Occipital lobe (tissue), 1 donor: ENCODE measurements at regions not wholly inside any gene's neighbourhood (a gene's known extent, or its start where the extent isn't known, plus 50 kb on each side); places are given as distances from the start of the nearest gene placed in this dataset.

Source experiments
- DNase-seq: peaks from one replicate; lab custom pipeline; 2025; lab: John Stamatoyannopoulos, UW

DNA sequence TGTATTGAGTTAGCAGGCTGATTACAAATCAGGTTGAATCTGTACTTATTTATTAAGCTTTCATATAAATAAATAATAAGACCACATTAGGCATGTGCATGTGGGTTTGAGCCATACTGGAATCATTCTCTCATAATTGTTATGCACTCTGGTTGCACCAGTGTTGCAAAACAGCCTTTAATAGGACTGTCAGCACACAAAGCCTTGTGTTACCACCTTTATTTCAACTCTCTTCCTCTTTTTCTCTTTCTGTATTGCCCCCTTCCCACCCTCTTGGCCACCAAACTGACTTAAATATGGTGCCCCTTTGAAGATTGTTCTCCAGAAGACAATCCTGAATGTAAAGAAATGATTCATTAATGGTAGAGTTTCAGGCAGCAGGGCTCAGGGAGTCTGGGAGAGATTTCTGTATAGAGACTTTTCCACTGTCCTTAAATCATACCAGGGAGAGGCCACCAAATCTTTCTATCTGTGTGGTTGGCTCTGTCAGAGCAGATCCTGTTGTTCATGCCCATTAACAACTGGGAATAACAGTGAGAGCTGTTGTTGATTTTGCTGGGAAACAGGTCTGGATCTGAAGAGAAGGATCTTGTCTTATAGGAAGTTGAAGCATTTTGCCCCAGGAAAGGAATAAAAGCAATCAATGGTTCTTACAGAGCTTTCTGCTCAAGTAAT lies 131.6 kb upstream of the SOX4 start:
- DNase-seq, result no peak

DNA sequence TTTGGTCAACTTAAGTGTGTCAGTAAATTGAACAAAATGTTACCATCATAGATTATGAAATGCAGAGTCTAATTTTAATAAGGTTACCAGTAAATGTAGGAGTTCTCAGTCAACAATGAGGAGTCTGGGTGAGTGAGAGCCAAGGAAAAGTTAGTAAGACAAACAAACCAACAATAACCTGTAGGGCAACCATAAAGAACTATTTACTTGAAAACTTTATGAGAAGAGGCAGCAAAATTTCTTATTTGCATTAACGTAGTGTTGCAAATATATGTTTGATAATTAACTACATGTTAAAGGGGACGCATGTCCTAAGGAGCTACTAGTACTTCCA lies 131.1 kb upstream of the SOX4 start:
- DNase-seq, result no peak

DNA sequence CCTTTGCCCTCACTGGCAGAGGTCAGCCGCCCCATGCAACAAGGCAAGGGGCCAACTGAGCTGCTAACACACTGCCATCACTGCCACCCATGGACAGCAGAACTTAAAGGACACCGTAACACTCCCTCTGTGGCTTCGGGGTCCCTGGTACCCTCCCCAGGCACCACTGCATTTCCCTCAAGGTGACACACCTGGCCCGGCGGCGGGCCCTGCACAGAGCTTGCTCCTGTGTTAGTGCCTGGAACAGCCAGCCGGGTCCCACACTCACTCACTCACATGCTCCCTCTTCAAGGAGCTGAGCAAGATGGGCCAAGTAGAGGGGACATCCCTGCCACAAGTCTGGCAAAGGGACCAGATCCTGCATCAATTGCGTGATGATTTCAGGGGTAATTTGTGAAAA lies 126.5 kb upstream of the SOX4 start:
- no peak for DNase-seq

DNA sequence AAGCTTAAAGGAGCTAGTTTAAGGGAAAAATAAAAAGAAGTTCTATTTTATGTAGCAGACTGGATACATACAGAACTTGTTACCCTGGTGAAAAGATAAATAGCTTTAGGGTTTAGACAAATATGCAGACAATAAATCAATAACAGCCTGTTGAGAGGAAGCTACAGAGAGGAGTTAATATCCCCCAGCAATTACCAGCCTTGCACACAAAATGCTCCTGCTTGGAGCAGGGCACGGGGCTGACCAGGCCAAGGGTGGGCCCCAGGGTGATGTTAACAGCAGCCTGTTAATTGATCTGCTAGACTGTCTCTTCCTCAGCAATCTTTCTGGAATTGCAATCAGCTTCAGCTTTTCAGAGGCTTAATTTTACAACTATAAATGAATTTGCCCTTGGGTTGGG lies 125.1 kb upstream of the SOX4 start:
- no peak for DNase-seq

DNA sequence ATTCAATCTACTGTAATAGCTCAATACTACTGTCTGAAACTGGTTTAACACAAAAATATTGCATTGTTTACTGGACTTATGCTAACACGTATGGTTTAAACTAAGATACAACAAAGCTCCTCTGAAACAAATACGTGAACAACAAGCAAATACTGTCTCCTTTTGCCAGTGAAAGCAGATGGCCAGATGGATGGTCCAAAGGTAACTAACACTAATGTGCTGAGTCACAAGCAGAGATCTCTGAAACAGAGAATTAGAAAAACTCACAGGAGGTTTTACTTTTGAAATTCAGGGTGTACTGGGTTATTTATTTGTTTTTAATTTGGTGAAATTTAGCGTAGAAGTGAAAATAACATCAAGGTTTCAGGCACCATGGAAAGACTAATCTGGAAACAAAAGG lies 124.3 kb upstream of the SOX4 start:
- no peak for DNase-seq

DNA sequence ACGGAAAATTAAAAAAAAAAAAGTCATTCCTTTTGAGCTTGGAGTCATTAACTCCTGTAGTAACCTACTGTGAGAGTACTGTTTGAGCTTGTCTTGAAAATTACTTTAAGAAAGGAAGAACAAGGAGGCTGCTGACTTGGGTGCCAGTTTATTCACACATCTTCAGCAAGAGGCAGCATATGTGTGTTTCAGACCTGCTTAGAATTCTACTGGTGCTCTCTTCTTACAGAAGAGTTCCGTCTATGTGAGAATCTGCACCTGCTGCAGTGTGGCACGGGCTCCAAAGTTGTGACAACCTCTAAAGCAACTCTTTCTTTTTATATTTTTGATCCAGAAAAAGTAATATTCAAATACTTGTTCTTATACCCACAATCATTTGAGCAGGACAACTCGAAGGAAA lies 117.4 kb upstream of the SOX4 start:
- no peak for DNase-seq

DNA sequence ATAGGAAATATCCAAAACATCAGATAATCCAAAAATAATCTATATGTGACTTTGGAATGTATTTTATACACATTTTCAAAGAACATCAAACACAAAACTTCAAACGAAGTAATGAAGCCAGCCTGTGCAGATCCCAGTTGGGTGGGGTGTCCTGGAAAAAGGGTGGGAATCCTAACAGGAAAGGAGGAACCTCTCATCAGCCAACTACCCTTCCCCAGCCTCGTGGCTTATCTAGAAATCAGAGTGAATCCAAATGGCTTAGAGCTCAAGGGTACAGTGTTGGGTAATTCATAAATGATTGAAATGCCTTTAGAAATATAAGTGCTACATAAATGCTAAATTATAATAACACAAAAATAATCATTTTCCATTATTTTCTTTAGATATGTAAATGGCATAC lies 115.1 kb upstream of the SOX4 start:
- DNase-seq, result no peak

DNA sequence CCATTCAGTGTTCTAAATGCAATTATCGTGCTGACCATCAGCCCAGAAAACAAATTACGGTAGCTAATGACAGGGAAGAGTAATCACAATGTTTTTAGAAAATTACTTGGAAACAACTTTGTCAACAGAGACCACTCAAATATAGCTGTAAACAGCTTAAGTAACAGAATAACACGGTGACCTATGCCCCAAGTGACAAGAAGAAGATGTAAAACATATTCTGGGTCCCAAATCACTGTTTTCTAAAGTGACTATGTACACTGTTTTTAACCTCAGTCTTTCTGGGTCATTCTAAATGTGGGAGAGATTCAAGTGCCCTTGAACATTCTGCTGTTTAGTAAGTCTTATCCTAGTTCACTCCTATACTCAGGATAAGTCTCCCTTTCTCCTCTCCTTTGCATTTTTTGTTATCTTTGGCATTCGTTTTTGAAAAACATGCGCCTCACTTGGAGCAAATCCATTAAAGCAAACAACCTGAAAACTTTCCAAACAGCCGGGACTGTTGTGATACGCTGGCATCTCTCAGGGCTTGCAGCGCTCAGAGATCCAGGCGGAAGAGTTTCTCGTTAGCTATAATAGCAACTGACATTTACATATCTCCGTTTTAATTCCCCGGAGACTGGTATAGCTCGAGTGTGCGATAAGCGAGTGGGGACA lies 114.5 kb upstream of the SOX4 start:
- DNase-seq, result no peak

DNA sequence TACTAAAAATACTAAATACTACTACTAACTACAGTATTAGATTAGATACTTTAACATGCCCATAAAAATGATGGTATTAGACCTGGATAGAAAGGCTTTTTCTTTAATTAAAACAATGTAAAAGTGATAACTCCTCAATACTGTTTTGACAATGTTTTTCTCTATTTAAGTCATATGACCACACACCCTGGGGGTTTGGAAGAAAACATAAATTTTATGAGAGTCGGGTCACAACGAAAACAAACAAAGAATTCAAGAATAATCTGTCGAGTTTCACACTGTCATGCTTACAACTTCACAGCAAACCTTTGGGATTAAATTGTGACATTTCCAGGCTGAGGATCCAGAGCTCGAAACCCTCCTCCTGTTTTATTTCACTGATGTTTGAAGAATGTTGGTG lies 107.4 kb upstream of the SOX4 start:
- no peak for DNase-seq

DNA sequence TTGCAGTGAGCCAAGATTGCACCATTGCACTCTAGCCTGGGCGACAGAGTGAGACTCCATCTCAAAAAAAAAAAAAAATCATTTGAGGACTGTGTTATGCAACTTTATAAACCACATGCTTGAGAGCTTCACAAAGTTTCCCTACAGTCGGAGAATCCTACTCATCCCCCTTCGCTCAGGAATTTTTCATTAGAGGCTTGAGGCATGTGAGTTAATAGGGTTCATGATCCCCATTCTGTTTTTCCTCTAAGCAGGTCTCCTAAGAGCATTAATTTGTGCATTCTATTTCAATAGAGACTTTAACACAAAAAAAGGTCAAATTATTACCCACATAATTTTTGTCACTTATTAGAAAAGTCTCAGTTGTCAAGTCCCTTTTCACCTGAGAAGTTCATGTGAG lies 103.7 kb upstream of the SOX4 start:
- DNase-seq, result no peak

DNA sequence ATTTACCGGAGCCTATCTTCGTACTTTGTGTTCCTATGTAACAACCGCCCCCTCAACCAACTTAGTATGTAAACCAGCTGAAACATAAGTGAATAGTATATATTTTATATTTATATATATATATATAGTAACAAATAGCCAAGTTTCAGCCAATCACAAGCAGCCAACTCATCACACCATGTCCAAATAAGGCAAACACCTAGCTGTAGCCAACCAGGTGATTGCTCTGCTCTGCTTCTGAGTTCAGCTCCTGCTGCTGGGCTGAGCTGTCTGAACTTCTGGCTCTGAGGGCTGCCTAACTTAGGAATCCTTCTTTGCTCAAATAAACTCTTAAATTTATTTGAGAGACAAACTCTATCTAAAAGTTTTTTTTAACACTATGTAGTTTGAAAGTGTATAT lies 101.6 kb upstream of the SOX4 start:
- DNase-seq, result no peak

DNA sequence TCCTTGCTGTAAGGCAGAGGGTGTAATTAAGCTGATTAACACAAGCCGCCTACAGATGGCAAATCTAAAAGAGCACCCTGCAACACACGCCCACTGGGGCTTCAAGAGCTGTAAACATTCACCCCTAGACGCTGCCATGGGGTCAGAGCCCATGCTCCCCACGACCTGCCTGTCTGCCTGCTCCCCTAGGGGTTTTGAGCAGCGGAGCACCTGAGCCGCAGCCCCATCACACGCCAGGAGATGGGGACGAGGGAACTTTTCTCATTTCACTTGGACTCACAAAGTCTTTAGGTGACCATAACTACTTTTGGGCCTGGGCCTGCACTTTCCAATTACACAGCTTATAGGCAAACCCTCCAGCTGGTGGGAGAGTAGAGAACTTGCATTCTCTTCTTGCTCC lies 99.0 kb upstream of the SOX4 start:
- DNase-seq, result no peak

DNA sequence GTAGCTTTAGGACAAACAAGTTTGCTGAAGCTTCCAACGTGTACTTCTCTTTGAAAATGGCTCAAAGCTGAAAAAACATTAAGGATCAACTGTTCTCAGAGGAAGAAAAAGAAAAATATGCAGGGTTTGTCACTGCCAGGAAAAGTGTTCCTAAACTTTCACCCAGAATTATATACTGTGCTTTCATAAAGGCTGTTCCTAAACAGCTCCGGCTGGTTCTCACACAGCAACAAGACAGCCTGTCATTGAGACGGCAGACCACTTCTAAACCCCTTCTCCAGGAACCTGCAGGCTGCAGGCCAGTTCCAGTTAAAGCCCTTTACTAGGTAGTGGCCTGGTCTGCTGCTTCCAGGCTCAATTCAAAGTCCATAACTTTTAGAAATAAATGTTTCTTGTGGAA lies 97.4 kb upstream of the SOX4 start:
- no peak for DNase-seq

DNA sequence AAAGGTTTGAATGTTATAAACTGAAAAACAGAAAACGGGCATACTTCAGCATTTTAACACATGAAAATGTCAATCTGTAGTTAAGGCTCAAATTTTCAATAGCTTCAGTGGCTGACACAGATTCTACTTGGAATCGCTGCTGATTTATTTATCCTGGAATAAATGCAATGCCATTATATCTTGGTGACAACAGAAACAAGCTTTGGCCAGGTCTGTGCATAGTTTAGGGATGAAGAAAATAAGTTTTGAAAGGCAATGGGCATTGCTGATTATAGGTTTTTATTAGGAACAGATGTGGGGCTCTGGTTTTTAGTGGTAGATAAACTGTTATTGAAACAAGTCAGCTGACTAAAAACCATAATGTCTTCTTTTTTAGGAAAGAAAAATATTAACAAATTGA lies 96.8 kb upstream of the SOX4 start:
- no peak for DNase-seq

DNA sequence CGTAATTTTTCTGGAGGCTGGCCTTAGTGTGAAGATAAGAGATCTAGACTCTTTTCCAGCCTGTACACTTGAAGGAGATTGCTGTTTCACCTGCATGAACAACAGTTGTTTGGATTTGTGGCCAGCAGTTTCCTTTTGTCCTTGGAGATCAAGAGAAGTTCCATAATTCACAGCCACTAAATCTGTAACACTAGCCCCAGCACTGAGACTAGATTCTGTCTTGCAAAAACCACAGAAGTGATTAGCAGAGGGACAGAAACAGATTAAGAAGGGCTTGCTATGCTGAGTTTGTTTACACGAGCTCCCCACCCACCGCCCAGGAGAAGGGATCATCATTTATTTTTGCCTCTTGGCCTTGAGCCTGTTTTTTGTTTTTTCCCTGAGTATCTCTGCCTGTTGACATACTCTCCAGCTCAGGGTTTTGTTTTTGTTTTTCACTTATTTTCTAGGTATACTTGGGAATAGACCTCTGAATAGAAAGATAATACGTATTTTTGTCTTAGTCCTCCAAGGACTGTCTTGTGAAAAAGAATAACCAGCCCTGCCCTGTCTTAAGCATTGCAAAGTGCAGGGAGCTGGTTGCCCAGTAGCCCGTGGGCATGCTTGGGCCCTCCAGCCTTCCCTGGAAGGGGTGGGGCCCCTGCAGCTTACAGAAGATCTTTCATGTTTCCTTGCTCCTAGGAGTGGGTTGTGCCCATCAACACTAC lies 93.1 kb upstream of the SOX4 start:
- no peak for DNase-seq

DNA sequence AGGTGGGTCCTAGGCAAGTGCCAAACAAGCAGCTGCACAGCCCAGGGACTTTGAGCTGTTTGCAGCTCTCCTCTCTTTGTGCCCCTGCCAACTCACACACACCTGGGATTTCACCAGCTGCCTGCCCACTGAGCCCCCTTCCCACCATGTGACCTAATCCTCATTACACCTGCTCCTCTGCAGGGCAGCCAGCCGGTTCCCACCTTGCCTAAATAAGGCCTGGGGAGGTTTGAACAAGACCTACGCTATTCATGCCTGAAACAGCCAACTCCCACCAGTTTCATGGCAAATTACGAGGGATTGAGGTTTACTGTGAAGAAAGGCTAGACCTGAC lies 92.6 kb upstream of the SOX4 start:
- DNase-seq, result no peak

DNA sequence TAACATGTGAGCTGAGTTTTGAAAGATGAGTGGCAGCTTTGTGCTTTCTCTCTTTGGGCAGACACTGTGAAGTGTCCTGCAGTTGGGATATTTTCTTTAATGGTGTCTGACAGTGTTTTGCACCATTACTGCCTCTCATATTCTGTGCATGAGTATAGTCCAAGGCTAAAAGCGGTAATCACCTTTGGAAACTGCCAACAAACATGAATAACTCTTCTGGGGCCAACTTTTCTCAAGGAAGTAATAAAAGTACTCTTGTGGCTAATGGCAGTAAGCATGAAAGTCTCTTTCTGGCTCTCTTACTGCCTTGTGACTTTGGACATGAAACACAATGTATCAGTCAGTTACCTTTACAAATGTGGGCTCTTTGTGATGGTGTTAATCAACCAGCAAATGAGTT lies 91.7 kb upstream of the SOX4 start:
- no peak for DNase-seq

DNA sequence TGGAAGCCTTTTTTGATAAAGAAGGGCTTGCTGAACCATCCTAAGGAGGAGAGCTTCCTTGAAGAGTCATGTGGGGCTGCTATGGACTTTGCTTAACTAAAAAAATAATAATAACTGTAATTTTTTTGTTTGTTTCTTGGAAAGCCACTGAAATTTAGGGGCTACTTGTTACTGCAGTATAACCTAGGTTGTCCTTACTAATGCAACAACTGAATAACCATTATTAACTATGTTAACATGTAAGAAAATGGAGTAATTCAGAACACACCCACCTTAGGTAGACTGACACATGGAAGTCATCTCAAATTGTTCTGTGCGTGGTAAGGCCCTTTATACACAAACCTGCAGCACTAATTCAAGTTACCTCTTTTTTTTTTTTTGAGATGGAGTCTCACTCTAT lies 90.9 kb upstream of the SOX4 start:
- DNase-seq, result no peak

DNA sequence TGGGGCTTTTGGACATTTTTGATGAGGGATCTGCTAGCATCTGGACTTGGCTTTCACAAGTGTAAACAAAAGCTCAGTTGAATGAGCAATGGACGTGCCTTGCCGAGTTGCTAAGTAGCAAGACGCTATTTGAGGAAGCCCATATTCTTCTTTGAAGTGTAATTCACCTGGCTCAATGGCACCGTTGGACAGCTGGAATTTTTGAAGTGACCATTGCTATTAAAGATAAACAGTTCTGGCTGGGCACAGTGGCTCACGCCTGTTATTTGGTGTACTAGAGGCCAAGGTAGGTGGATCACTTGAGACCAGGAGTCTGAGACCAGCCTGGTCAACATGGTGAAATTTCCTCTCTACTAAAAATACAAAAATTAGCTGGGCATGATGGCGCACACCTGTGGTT lies 88.8 kb upstream of the SOX4 start:
- no peak for DNase-seq

DNA sequence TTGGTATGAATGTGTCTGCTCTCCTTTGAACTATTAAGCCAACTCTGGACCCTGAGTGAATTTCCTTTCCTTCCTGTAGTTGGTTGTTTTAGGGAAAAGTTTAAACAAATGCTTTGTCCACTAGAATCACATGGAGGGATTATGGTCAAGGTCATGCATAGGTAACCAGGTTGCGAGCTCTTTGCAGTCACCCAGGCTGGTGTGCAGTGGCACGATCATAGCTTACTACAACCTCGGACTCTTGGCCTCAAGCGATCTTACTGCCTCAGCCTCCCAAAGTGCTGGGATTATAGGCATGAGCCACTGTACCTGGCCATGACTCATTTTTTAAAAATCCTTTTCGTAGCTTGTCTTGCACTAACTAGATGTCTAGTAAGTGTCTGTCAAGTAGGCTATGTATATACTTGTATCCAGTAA lies 88.0 kb upstream of the SOX4 start:
- DNase-seq, result no peak

DNA sequence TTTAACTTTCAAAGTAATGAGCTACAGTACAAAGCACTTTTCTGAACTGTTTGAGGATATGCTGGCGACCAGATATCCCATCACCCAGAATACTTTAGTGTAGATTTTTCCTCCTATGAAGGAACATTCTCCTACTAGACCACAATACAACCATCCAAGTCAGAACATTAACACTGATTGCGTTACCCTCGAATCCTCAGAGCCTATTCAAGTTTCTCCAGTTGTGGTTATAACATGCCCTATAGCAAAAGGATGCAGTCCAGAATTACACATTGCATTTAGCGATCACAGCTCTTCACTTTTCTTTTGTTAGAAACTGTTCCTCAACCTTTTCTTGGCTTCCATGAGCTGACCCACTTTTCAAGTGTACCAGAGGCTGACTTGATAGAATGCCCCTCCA lies 87.4 kb upstream of the SOX4 start:
- DNase-seq, result no peak

DNA sequence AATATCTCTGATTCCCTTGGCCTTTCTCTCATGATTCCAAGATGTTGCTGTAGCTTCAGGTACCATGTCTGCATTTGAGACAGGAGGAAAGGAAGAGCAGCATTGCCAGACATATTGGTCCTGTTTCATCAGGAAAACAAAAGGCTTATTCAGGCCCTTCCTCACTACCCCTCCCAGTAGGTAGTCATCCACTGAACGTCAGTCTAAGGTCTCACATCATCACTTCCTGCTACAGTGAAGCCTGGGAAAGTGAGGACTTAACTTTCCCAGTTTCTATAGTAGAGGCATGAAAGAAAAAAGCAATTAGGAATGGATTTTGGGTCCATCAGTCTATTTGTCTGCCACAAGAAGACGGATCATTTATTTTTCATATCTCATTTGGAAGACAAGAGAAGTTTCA lies 85.7 kb upstream of the SOX4 start:
- no peak for DNase-seq

DNA sequence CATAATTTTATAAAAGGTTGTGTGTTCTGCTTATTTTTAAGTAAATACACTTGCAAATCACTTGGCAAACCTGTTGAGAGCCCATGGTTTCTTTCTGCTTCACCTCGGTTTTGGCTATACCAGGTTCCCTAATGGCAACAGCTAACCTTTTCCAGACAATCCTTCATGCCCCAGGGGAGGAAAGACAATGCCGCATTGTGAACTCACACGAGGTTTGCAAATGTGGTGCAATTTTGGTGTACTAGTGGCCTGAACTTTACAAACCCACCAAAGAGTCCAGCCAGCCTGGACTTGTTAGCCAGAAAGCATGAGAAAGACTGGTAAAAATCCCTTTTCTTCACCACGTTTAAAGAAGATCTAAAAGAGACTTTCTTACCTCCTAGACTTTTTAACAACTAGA lies 84.8 kb upstream of the SOX4 start:
- no peak for DNase-seq
